Heart left ventricle (tissue), 16 donors: ENCODE measurements at regions not wholly inside any gene's neighbourhood (a gene's known extent, or its start where the extent isn't known, plus 50 kb on each side); places are given as distances from the start of the nearest gene placed in this dataset.

ENCODE experiments used
- ATAC-seq, 4 donors: fragments of 200-7000 bp; cut with Tn5 transposase; one replicate each; pipeline ENCODE4 v1.9.1; 2020 to 2022; ENCODE audit warnings: moderate library complexity in 4 of 4, mild to moderate bottlenecking in 3 of 4, moderate number of reproducible peaks in 1 of 4
- DNase-seq, 5 donors: peaks; one replicate each; pipeline ENCODE4 v3.0.0-alpha.2; 2020
- H3K27ac ChIP-seq, 12 donors: fragments of 200-600 bp; sonication (generic) in 4 of 12; one replicate each; pipeline versions ENCODE4 v1.5.0 to v1.8.0; 2016 to 2022; ENCODE audit warnings: mild to moderate bottlenecking in 2 of 12
- H3K27me3 ChIP-seq, 9 donors: fragments of 200-600 bp; sonication (generic) in 2 of 9; one replicate each; pipeline versions ENCODE4 v1.5.1 to v1.8.0; 2016 to 2022; ENCODE audit warnings: mild to moderate bottlenecking in 3 of 9
- H3K36me3 ChIP-seq, 9 donors: fragments of 200-600 bp; sonication (generic) in 2 of 9; one replicate each; pipeline versions ENCODE4 v1.5.0 to v1.8.0; 2018 to 2022; ENCODE audit warnings: mild to moderate bottlenecking in 2 of 9
- H3K4me1 ChIP-seq, 12 donors: fragments of 200-600 bp; sonication (generic) in 4 of 12; one replicate each; pipeline versions ENCODE4 v1.5.0 to v1.8.0; 2016 to 2022; ENCODE audit warnings: mild to moderate bottlenecking in 3 of 12
- H3K4me3 ChIP-seq, 12 donors: fragments of 200-600 bp; sonication (generic) in 4 of 12; one replicate each; pipeline versions ENCODE4 v1.5.0 to v1.8.0; 2017 to 2022; ENCODE audit warnings: mild to moderate bottlenecking in 9 of 12, moderate library complexity in 4 of 12
- H3K9me3 ChIP-seq, 12 donors: fragments of 200-600 bp; sonication (generic) in 4 of 12; one replicate each; pipeline versions ENCODE4 v1.5.0 to v1.8.0; 2016 to 2022; ENCODE audit warnings: mild to moderate bottlenecking in 1 of 12
- POLR2A ChIP-seq, 2 donors: fragments of 450-650 bp; IDR thresholded peaks; one replicate each; pipeline ENCODE4 v1.6.1; 2017; ENCODE audit warnings: antibody characterized with exemption in 2 of 2, mild to moderate bottlenecking in 2 of 2, moderate library complexity in 2 of 2
- WGBS, 4 donors: extraction: QIAGEN DNeasy Blood & Tissue Kit in 2 of 4; methylation state at CpG; one replicate each; pipeline versions ENCODE4 v1.1.5 to v1.1.7; 2013 to 2018; 5-methylcytosine and 5-hydroxymethylcytosine counted together
- intact Hi-C, 10 donors: fragments of 100-400 bp; cut with DNase I; formaldehyde crosslinking; loops; one replicate each; pipeline versions ENCODE4 v1.11.1 to v1.14.2; 2022
- TF ChIP-seq, protein P1 (sequence below), 12 donors: fragments of 200-600 bp; sonication (generic) in 4 of 12; IDR thresholded peaks; one replicate each; pipeline versions ENCODE4 v1.5.0 to v1.8.0; 2018 to 2022; ENCODE audit warnings: antibody characterized with exemption in 12 of 12, mild to moderate bottlenecking in 5 of 12
- donor health status: ischemic (EF 13 %, LVEDD 7.1; RV severe dilation, severe dysfunction).
- donor health status: healthy with polysubstance abuse.
- donor health status: DM: no; HTN: yes; CAD: no.
- donor health status: DM: no; HTN: no; CAD: no.
- donor health status: ischemic (EF 25% LVEDD 6.9; RV normal size, moderate dysfunction).
- donor health status: ischemic (EF 25% LVEDD 5.7; RV mildly dilated, moderate dysfunction).
- donor health status: healthy.
- donor health status: DM: yes; HTN: yes; CAD: no.
- donor health status: ischemic (EF 35%, LVEDD 5.7; RV mildly dilated, moderate dysfunction).
- donor health status: nonischemic (EF 11% LVEDD 7.7; RV severe dilation, severe dysfunction).
- donor health status: DM: yes; HTN: yes; CAD: no.
- donor health status: PGD.
- donor health status: ischemic (EF 29% LVEDD 5.4; RV normal size, mild dysfunction).
- donor health status: nonischemic (EF 23%, LVEDD 6.1; RV moderate dilation, normal function).

DNA sequence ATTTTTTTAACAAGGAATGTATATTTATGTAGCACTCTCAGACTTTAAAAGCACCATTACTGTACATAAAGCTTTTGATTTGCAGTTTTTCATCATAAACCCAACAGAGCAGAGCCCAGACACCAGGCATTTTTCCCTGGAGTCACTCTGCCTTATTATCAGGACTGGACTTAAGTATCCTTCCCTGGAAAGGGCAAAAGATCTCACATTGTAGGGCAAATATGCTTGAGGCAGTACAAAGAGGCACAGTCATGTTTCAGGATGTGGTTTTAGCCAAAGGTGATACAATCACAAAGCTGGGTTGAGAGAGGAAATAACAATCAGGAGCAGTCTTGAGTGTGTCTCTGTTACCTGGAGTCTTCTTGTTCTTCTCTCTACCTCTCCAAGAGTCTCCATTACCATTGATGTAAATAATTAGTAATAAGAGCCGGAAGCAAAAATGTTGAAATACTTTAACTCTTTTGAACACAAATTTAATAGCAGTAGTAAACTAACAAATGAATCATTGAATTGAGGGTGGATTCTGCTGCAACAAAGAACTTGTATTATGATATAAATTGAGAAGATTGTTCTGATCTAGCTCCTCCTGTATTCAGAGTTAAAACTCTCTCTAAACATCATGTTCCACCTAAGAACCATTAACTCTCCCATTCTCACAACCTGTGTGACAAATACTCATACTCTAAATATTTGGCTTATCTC lies 160.5 kb downstream of the LTN1 start:
- Histone ChIP-seq H3K36me3 (no peaks in the 10 kb centered on the region), H3K4me1 (peaks cover 0 to 14% (median 0%) of the 10 kb centered on the region in 12 donors), H3K9me3 (no peaks in the 10 kb centered on the region), H3K4me3 (no peak overlapping the region), H3K27ac (peak overlapping the region in 1 of 12 donors; percentile 67), H3K27me3 (no peaks in the 10 kb centered on the region)
- intact Hi-C loops: no loop called here
- TF ChIP-seq, protein P1, sequence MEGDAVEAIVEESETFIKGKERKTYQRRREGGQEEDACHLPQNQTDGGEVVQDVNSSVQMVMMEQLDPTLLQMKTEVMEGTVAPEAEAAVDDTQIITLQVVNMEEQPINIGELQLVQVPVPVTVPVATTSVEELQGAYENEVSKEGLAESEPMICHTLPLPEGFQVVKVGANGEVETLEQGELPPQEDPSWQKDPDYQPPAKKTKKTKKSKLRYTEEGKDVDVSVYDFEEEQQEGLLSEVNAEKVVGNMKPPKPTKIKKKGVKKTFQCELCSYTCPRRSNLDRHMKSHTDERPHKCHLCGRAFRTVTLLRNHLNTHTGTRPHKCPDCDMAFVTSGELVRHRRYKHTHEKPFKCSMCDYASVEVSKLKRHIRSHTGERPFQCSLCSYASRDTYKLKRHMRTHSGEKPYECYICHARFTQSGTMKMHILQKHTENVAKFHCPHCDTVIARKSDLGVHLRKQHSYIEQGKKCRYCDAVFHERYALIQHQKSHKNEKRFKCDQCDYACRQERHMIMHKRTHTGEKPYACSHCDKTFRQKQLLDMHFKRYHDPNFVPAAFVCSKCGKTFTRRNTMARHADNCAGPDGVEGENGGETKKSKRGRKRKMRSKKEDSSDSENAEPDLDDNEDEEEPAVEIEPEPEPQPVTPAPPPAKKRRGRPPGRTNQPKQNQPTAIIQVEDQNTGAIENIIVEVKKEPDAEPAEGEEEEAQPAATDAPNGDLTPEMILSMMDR (IDR thresholded peaks at IDR 0.05): no peak
- no peak for TF ChIP-seq POLR2A (IDR thresholded peaks at IDR 0.05)
- WGBS, 4 donors: 70 to 90% (median 79%) methylated on average over 1 of the region's 1 CpG
- DNase-seq (no peak), ATAC-seq (no peak)

DNA sequence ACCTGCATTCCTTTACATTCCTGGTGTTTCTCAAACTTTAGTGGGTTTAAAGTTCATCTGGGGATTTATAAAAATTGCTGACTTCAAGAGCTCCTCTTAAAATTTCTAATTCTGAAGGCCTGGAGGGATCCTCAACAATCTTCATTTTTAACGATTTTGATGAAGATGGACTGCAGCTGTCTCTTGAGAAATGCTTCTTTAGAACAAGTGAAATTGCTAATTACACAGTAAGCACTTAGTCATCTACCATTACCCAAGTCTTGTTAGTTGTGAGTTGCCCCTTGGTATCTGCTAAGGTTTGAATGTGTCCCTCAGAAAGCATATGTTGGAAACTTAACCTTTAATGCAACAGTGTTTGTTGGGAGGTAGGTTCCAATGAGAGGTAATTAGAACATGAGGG lies 163.7 kb downstream of the LTN1 start:
- no peak for DNase-seq
- Histone ChIP-seq H3K36me3 (no peaks in the 10 kb centered on the region), H3K27me3 (no peaks in the 10 kb centered on the region), H3K27ac (no peak overlapping the region), H3K4me1 (peaks cover 0 to 11% (median under 1%) of the 10 kb centered on the region in 12 donors), H3K4me3 (no peak overlapping the region), H3K9me3 (no peaks in the 10 kb centered on the region)
- ATAC-seq: no peak
- intact Hi-C loops: no loop called here
- no peak for TF ChIP-seq POLR2A (IDR thresholded peaks at IDR 0.05)
- TF ChIP-seq, protein P1 (IDR thresholded peaks at IDR 0.05): no peak
- 73 to 91% (median 88%) methylated on average over 1 of the region's 1 CpG for WGBS, 4 donors

DNA sequence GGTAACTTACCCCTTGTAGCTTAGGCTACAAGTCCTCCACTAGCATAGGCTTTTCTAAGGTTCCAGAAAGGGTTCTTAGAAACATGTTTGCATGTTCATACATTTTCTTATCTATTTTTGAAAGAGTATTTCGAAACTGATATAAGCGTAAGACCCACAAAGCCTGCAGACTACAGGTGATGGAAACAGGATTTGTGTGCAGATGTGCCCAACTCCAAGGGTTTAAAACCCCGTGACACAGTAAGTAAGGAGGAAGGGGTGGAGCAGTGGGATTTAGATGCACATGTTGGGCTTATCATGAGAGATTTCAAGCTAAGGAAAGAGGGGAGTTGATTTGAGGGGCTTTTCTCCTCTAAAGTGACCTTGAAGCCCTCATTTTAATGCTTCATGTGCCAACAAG lies 164.7 kb downstream of the LTN1 start:
- TF ChIP-seq, protein P1 (IDR thresholded peaks at IDR 0.05): no peak
- TF ChIP-seq POLR2A (IDR thresholded peaks at IDR 0.05): no peak
- intact Hi-C loops: no loop called here
- Histone ChIP-seq H3K36me3 (no peaks in the 10 kb centered on the region), H3K9me3 (no peaks in the 10 kb centered on the region), H3K27ac (no peak overlapping the region), H3K4me1 (peaks cover 0 to 14% (median 9%) of the 10 kb centered on the region in 12 donors), H3K27me3 (no peaks in the 10 kb centered on the region), H3K4me3 (no peak overlapping the region)
- ATAC-seq (no peak), DNase-seq (no peak)
- 88 to 89% (median 89%) methylated on average over 3 of the region's 3 CpGs for WGBS, 4 donors

DNA sequence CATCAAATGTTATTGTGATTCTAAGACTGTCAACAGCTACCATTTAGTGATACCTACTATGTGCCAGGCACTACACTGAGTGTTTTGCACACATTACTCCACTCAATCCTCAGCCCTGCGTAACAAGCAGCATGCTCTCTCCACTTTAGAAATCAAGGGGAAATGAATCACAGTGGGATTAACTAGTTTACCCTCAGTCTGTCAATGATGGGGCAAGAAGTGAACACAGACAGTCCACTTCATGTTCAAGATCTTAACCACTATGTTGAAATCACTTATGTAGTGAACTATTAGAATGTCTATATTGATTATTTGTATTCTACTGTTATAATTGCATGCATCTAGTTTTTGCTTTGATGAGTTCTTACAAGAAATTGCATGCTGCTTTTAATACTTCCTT lies 165.3 kb downstream of the LTN1 start:
- Histone ChIP-seq H3K27ac (no peak overlapping the region), H3K4me1 (peaks cover 0 to 20% (median 14%) of the 10 kb centered on the region in 12 donors), H3K27me3 (no peaks in the 10 kb centered on the region), H3K9me3 (no peaks in the 10 kb centered on the region), H3K4me3 (no peak overlapping the region), H3K36me3 (no peaks in the 10 kb centered on the region)
- no peak for ATAC-seq
- DNase-seq: no peak
- WGBS, 4 donors: 61 to 100% (median 97%) methylated on average over 1 of the region's 1 CpG
- no peak for TF ChIP-seq POLR2A (IDR thresholded peaks at IDR 0.05)
- TF ChIP-seq, protein P1 (IDR thresholded peaks at IDR 0.05): no peak
- intact Hi-C loops: no loop called here
